ENCODE measurements at regions not wholly inside any gene's neighbourhood (a gene's known extent, or its start where the extent isn't known, plus 50 kb on each side); places are given as distances from the start of the nearest gene placed in this dataset.
"Not testable (repeated sequence)": the region's sequence is repeated elsewhere in the genome, so short reads cannot be mapped to it uniquely, and the experiment has no call there.

- Histone ChIP-seq H3K27ac (ENCODE audit: low read depth in 2 of 2, low read length in 1 of 2) (no peak overlapping the region), H3K4me3 (ENCODE audit: low read depth in 1 of 2, low read length in 2 of 2) (no peak overlapping the region), H3K36me3 (ENCODE audit: control insufficient read depth in 2 of 2, insufficient read depth in 2 of 2, low read length in 1 of 2) (no peaks in the 10 kb centered on the region), H3K27me3 (ENCODE audit: control insufficient read depth in 1 of 2, insufficient read depth in 2 of 2, low read length in 2 of 2) (no peaks in the 10 kb centered on the region), H3K9me3 (ENCODE audit: control insufficient read depth in 2 of 2, insufficient read depth in 1 of 2, low read depth in 1 of 2, low read length in 1 of 2) (no peaks in the 10 kb centered on the region), H3K4me1 (ENCODE audit: control insufficient read depth in 2 of 2, insufficient read depth in 2 of 2, low read length in 1 of 2) (no peaks in the 10 kb centered on the region)
- WGBS, 2 donors: 82 to 85% methylated on average over 4 of the region's 4 CpGs
Observed at GRCh38 chr6:63514488-63515173, 57.6 kb upstream of the LOC128125822 start.

GRCh38 chr6:63515227-63515626 lies 57.1 kb upstream of the LOC128125822 start:
- peak overlapping the region in 1 of 2 donors; percentile 13 for H3K27ac ChIP-seq (ENCODE audit: low read depth in 2 of 2, low read length in 1 of 2)
- not testable (repeated sequence) for H3K27me3 ChIP-seq (ENCODE audit: control insufficient read depth in 1 of 2, insufficient read depth in 2 of 2, low read length in 2 of 2); H3K4me3 ChIP-seq (ENCODE audit: low read depth in 1 of 2, low read length in 2 of 2); H3K9me3 ChIP-seq (ENCODE audit: control insufficient read depth in 2 of 2, insufficient read depth in 1 of 2, low read depth in 1 of 2, low read length in 1 of 2); H3K4me1 ChIP-seq (ENCODE audit: control insufficient read depth in 2 of 2, insufficient read depth in 2 of 2, low read length in 1 of 2); H3K36me3 ChIP-seq (ENCODE audit: control insufficient read depth in 2 of 2, insufficient read depth in 2 of 2, low read length in 1 of 2)
- WGBS, 2 donors: 89 to 91% methylated on average over 5 of the region's 5 CpGs

DNA sequence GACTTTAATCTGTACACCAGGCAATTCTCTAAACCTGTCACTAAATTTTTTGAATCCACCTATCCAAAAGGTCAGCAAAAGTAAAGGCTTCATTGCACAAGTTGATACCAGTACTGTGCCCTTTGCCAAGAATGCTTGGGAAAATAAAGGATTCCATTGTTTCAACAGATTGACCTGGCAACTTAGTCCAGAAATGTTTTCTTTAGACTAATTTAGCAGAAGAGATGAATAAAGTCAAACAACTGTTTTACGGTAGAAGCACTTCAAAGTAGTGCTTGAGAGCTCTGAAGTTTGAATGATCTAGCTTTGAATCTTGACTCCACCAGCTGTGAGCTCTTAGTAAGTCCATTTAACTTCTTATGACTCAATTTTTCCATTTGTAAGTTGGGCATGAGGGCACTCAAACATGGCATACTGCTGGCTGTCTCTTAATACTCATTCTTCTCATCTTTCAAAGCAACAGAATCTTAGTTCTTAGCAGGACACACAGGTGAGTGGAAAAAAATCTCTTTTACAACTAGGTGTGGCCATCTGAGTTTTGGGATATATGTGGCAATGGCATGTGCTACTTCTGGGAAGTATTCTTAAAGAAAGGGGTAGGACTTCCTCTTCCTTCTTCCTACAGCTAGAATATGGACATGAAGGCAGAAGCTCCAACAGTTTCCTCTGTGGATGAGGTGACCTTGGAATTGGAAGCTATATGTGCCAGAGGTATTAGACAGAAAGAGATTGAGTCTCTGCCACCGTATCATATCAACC lies 55.9 kb upstream of the LOC128125822 start:
- Histone ChIP-seq H3K4me3 (ENCODE audit: low read depth in 1 of 2, low read length in 2 of 2) (no peak overlapping the region), H3K36me3 (ENCODE audit: control insufficient read depth in 2 of 2, insufficient read depth in 2 of 2, low read length in 1 of 2) (no peaks in the 10 kb centered on the region), H3K9me3 (ENCODE audit: control insufficient read depth in 2 of 2, insufficient read depth in 1 of 2, low read depth in 1 of 2, low read length in 1 of 2) (no peaks in the 10 kb centered on the region), H3K27me3 (ENCODE audit: control insufficient read depth in 1 of 2, insufficient read depth in 2 of 2, low read length in 2 of 2) (no peaks in the 10 kb centered on the region), H3K27ac (ENCODE audit: low read depth in 2 of 2, low read length in 1 of 2) (peak overlapping the region; percentile 22 to 77), H3K4me1 (ENCODE audit: control insufficient read depth in 2 of 2, insufficient read depth in 2 of 2, low read length in 1 of 2) (no peaks in the 10 kb centered on the region)
- WGBS, 2 donors: 48 to 52% methylated on average over 2 of the region's 2 CpGs

DNA sequence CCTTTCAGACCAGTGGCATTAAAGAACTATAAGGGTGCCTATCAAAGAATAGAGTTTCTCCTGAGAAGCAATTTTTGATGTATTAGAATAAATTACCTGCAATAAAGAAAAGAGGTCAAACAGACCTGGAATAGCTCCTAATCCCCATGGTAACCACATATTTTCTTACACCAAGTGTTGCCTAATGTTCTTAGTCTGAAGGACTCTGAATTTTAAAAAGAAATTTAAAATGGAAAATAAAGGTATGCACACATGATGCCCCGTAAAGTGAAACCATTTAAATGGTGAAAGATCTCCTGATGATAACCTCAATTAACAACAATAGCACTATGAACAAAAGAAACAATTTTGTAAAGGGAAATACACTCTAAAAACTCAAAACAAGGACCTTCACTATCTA lies 55.1 kb upstream of the LOC128125822 start:
- Histone ChIP-seq H3K4me1 (ENCODE audit: control insufficient read depth in 2 of 2, insufficient read depth in 2 of 2, low read length in 1 of 2) (no peaks in the 10 kb centered on the region), H3K27me3 (ENCODE audit: control insufficient read depth in 1 of 2, insufficient read depth in 2 of 2, low read length in 2 of 2) (no peaks in the 10 kb centered on the region), H3K27ac (ENCODE audit: low read depth in 2 of 2, low read length in 1 of 2) (no peak overlapping the region), H3K9me3 (ENCODE audit: control insufficient read depth in 2 of 2, insufficient read depth in 1 of 2, low read depth in 1 of 2, low read length in 1 of 2) (no peaks in the 10 kb centered on the region), H3K4me3 (ENCODE audit: low read depth in 1 of 2, low read length in 2 of 2) (no peak overlapping the region), H3K36me3 (ENCODE audit: control insufficient read depth in 2 of 2, insufficient read depth in 2 of 2, low read length in 1 of 2) (no peaks in the 10 kb centered on the region)
- WGBS, 2 donors: 90 to 96% methylated on average over 1 of the region's 1 CpG

GRCh38 chr6:63521475-63522210 lies 50.6 kb upstream of the LOC128125822 start:
- no peaks in the 10 kb centered on the region for H3K27me3 ChIP-seq (ENCODE audit: control insufficient read depth in 1 of 2, insufficient read depth in 2 of 2, low read length in 2 of 2)
- no peaks in the 10 kb centered on the region for H3K9me3 ChIP-seq (ENCODE audit: control insufficient read depth in 2 of 2, insufficient read depth in 1 of 2, low read depth in 1 of 2, low read length in 1 of 2)
- no peaks in the 10 kb centered on the region for H3K36me3 ChIP-seq (ENCODE audit: control insufficient read depth in 2 of 2, insufficient read depth in 2 of 2, low read length in 1 of 2)
- no peaks in the 10 kb centered on the region for H3K4me1 ChIP-seq (ENCODE audit: control insufficient read depth in 2 of 2, insufficient read depth in 2 of 2, low read length in 1 of 2)
- no peak overlapping the region for H3K4me3 ChIP-seq (ENCODE audit: low read depth in 1 of 2, low read length in 2 of 2)
- no peak overlapping the region for H3K27ac ChIP-seq (ENCODE audit: low read depth in 2 of 2, low read length in 1 of 2)
